Testis (tissue), 2 donors: ENCODE measurements at regions not wholly inside any gene's neighbourhood (a gene's known extent, or its start where the extent isn't known, plus 50 kb on each side); places are given as distances from the start of the nearest gene placed in this dataset.

Experiments used
- CTCF ChIP-seq, 3 experiments: fragments of 450-650 bp in 2 of 3; fragments of 200-600 bp in 1 of 3; sonication (generic) in 1 of 3; IDR thresholded peaks; one replicate each; pipeline ENCODE4 v1.5.1; 2016 to 2019; ENCODE audit warnings: antibody characterized with exemption in 3 of 3, mild to moderate bottlenecking in 2 of 3, moderate library complexity in 1 of 3
- POLR2A ChIP-seq: fragments of 450-650 bp; IDR thresholded peaks from one replicate; pipeline ENCODE4 v1.6.1; 2017; ENCODE audit warnings: antibody characterized with exemption, mild to moderate bottlenecking, moderate library complexity

- TF ChIP-seq CTCF (IDR thresholded peaks at IDR 0.05) (no peak), POLR2A (no peak)
These were observed 629.2 kb downstream of the KLHL13 start for GRCh38 chrX:117487421-117487820.
